K562 (cell line): ENCODE measurements at regions not wholly inside any gene's neighbourhood (a gene's known extent, or its start where the extent isn't known, plus 50 kb on each side); places are given as distances from the start of the nearest gene placed in this dataset.

Experiments
- ATAC-seq: fragments of 200-7000 bp; cut with Tn5 transposase; 3 replicates; pipeline ENCODE4 v1.9.1; 2020; ENCODE audit warnings: moderate library complexity
- BruUV-seq: library from RNA; stranded (reverse); fragments of 400-500 nt; replicated peaks from 2 replicates; lab custom pipeline; 2021; lab: Mats Ljungman, UMichigan
- CTCF ChIA-PET: fragments of 300-600 bp; formaldehyde crosslinking; extraction: SDS; loops from one replicate; lab custom pipeline; 2021; ENCODE audit warnings: low intra/inter-chr PET ratio; lab: Yijun Ruan, JAX
- POLR2A ChIA-PET: fragments of 300-600, 350-650 bp; sonication (Branson Sonifier 250); formaldehyde crosslinking; extraction: SDS; loops from one replicate; lab custom pipeline; 2021; ENCODE audit warnings: antibody characterized with exemption, inconsistent platforms; lab: Yijun Ruan, JAX
- DNase-seq, 4 experiments: peaks; one replicate each; pipeline versions ENCODE4 v3.0.0 to v3.0.0-alpha.2; 2011 to 2018; ENCODE audit warnings: low spot score in 3 of 4, mixed read lengths in 3 of 4; ENCODE audit errors: extremely low read depth in 1 of 4
- FAIRE-seq: peaks from 2 replicates; lab custom pipeline; 2011; peaks lifted over from hg19 to GRCh38; lab: Jason Lieb, UNC
- H2AFZ ChIP-seq: 2 replicates; pipeline ENCODE4 v1.6.0; 2011; ENCODE audit warnings: low read depth, low read length, control low read depth, inconsistent platforms
- H3K27ac ChIP-seq: fragments of 200-600 bp; 3 replicates; pipeline ENCODE4 v1.8.0; 2011; ENCODE audit warnings: low read depth, mild to moderate bottlenecking, control low read depth, inconsistent platforms, low read length, moderate library complexity, mixed read lengths; ENCODE audit errors: extremely low read depth
- H3K27me3 ChIP-seq, 2 experiments: fragments of 300-600 bp in 1 of 2; 2 replicates in 1 of 2; 3 replicates in 1 of 2; pipeline versions ENCODE4 v1.6.0 to v1.8.0; 2011; ENCODE audit warnings: inconsistent platforms in 2 of 2, low read length in 2 of 2, mild to moderate bottlenecking in 1 of 2, mixed read lengths in 1 of 2, moderate library complexity in 1 of 2; ENCODE audit not compliant: control insufficient read depth in 2 of 2, insufficient read depth in 2 of 2
- H3K36me3 ChIP-seq: fragments of 300-600 bp; 3 replicates; pipeline ENCODE4 v1.8.0; 2011; ENCODE audit warnings: mild to moderate bottlenecking, low read length, inconsistent platforms; ENCODE audit not compliant: control insufficient read depth, insufficient read depth
- H3K4me1 ChIP-seq, 2 experiments: fragments of 200-600 bp in 1 of 2; replicated peaks in 1 of 2; 2 replicates in 1 of 2; 3 replicates in 1 of 2; pipeline versions ENCODE4 v1.5.1 to v1.8.0; 2011; ENCODE audit warnings: inconsistent platforms in 2 of 2, low read length in 2 of 2, mild to moderate bottlenecking in 1 of 2, mixed read lengths in 1 of 2, moderate library complexity in 1 of 2; ENCODE audit not compliant: control insufficient read depth in 2 of 2, insufficient read depth in 2 of 2
- H3K4me2 ChIP-seq: 2 replicates; pipeline ENCODE4 v1.6.1; 2011; ENCODE audit warnings: low read length, control low read depth, inconsistent platforms, mixed read lengths; ENCODE audit not compliant: insufficient read depth
- H3K4me3 ChIP-seq: fragments of 200-600 bp; sonication (generic), shearing (Covaris generic); 2 replicates; pipeline ENCODE4 v1.5.1; 2016; ENCODE audit warnings: control low read depth, inconsistent platforms
- H3K79me2 ChIP-seq: fragments of 200-600 bp; 3 replicates; pipeline ENCODE4 v1.8.0; 2011; ENCODE audit warnings: low read length, inconsistent platforms; ENCODE audit not compliant: control insufficient read depth, insufficient read depth
- H3K9ac ChIP-seq, 2 experiments: 2 replicates each; pipeline versions ENCODE4 v1.6.0 to v1.6.1; 2011; ENCODE audit warnings: low read depth in 2 of 2, low read length in 2 of 2, control low read depth in 1 of 2, inconsistent platforms in 1 of 2, mild to moderate bottlenecking in 1 of 2, mixed read lengths in 1 of 2; ENCODE audit not compliant: insufficient read depth in 1 of 2
- H3K9me1 ChIP-seq: one replicate; pipeline ENCODE4 v1.6.0; 2011; ENCODE audit warnings: inconsistent platforms, mild to moderate bottlenecking, low read length, moderate library complexity; ENCODE audit not compliant: control insufficient read depth, insufficient read depth
- H3K9me3 ChIP-seq: replicated peaks from 2 replicates; pipeline ENCODE4 v1.5.1; 2011; ENCODE audit warnings: low read depth, low read length, inconsistent platforms; ENCODE audit not compliant: control insufficient read depth, insufficient read depth
- H4K20me1 ChIP-seq: replicated peaks from 2 replicates; pipeline ENCODE4 v1.6.1; 2011; ENCODE audit warnings: low read length, inconsistent platforms, mixed read lengths; ENCODE audit not compliant: control insufficient read depth, insufficient read depth
- DIDO1 ChIP-seq: fragments of 450-650 bp; IDR thresholded peaks from 2 replicates; pipeline ENCODE4 v1.6.1; 2016; ENCODE audit warnings: low read depth, missing biosample characterization, missing genetic modification characterization
- E2F5 ChIP-seq: sonication (generic); formaldehyde crosslinking; IDR thresholded peaks from 2 replicates; pipeline ENCODE4 v1.8.0; 2022; ENCODE audit warnings: mild to moderate bottlenecking, missing genetic modification reagents
- EWSR1 ChIP-seq: fragments of 450-650 bp; IDR thresholded peaks from 2 replicates; pipeline ENCODE4 v1.6.1; 2018; ENCODE audit warnings: borderline replicate concordance, mild to moderate bottlenecking, low read depth, moderate library complexity; ENCODE audit not compliant: partially characterized antibody
- GABPB2 ChIP-seq: fragments of 250-450 bp; sonication (Bioruptor Pico); conservative IDR thresholded peaks from 2 replicates; pipeline ENCODE4 v1.5.1; 2021; ENCODE audit warnings: mild to moderate bottlenecking
- HDAC3 ChIP-seq: fragments of 450-650 bp; IDR thresholded peaks from 2 replicates; pipeline ENCODE4 v1.6.1; 2018; ENCODE audit warnings: borderline replicate concordance, mild to moderate bottlenecking, moderate library complexity; ENCODE audit not compliant: partially characterized antibody
- HMG20B ChIP-seq: fragments of 250-450 bp; sonication (Bioruptor Pico); IDR thresholded peaks from 2 replicates; pipeline ENCODE4 v1.5.0; 2021; ENCODE audit warnings: mild to moderate bottlenecking
- KDM2B ChIP-seq: fragments of 250-450 bp; sonication (Bioruptor Pico); IDR thresholded peaks from 2 replicates; pipeline ENCODE4 v1.8.0; 2021; ENCODE audit warnings: mild to moderate bottlenecking, moderate library complexity
- MAFK ChIP-seq: IDR thresholded peaks from 2 replicates; pipeline ENCODE4 v1.6.1; 2011; ENCODE audit warnings: low read length, improper control_type of control experiment
- PHF21A ChIP-seq: fragments of 450-650 bp; IDR thresholded peaks from 2 replicates; pipeline ENCODE4 v1.6.1; 2017; ENCODE audit warnings: low read depth, borderline replicate concordance
- PTTG1 ChIP-seq: fragments of 450-650 bp; IDR thresholded peaks from 2 replicates; pipeline ENCODE4 v1.6.1; 2016; ENCODE audit warnings: low read depth, mild to moderate bottlenecking, missing genetic modification characterization, missing compliant biosample characterization
- PYGO2 ChIP-seq: fragments of 450-650 bp; IDR thresholded peaks from 2 replicates; pipeline ENCODE4 v1.6.1; 2016; ENCODE audit warnings: mild to moderate bottlenecking, missing genetic modification characterization, moderate library complexity, missing compliant biosample characterization
- USF2 ChIP-seq: sonication (generic); formaldehyde crosslinking; IDR thresholded peaks from 2 replicates; pipeline ENCODE4 v1.5.0; 2020; ENCODE audit warnings: missing genetic modification reagents
- ZBTB34 ChIP-seq: fragments of 250-450 bp; sonication (Bioruptor Pico); IDR thresholded peaks from 2 replicates; pipeline ENCODE4 v1.8.0; 2021; ENCODE audit warnings: mild to moderate bottlenecking, moderate library complexity
- ZFPM2 ChIP-seq: fragments of 250-450 bp; sonication (Bioruptor Pico); IDR thresholded peaks from 2 replicates; pipeline ENCODE4 v1.5.1; 2022; ENCODE audit warnings: mild to moderate bottlenecking
- ZNF175 ChIP-seq: fragments of 200-800 bp; sonication (Bioruptor generic); IDR thresholded peaks from 2 replicates; pipeline ENCODE4 v1.6.1; 2016; ENCODE audit warnings: low read depth, mild to moderate bottlenecking, missing genetic modification characterization, missing compliant biosample characterization
- ZNF395 ChIP-seq: fragments of 200-800 bp; sonication (Bioruptor generic); IDR thresholded peaks from 2 replicates; pipeline ENCODE4 v1.6.1; 2017; ENCODE audit warnings: missing genetic modification characterization, missing compliant biosample characterization
- ZNF511 ChIP-seq: sonication (generic); formaldehyde crosslinking; IDR thresholded peaks from 2 replicates; pipeline ENCODE4 v1.8.0; 2022; ENCODE audit warnings: mild to moderate bottlenecking, missing genetic modification reagents
- WGBS: fragments of 100-300 bp; shearing (Covaris generic); methylation state at CpG from one replicate; pipeline ENCODE4 v1.1.6; 2016; ENCODE audit warnings: low coverage, mixed read lengths; ENCODE audit not compliant: insufficient coverage; ENCODE audit errors: missing lambda C conversion rate; 5-methylcytosine and 5-hydroxymethylcytosine counted together
- in situ Hi-C: fragments of 300-500 bp; cut with MboI; formaldehyde crosslinking; loops from 4 replicates; pipeline ENCODE4 v1.15.0; 2018; ENCODE audit warnings: inconsistent platforms, mixed read lengths
- intact Hi-C: fragments of 100-400 bp; cut with micrococcal nuclease; formaldehyde crosslinking; loops from 2 replicates; pipeline ENCODE4 v1.14.2; 2022

DNA sequence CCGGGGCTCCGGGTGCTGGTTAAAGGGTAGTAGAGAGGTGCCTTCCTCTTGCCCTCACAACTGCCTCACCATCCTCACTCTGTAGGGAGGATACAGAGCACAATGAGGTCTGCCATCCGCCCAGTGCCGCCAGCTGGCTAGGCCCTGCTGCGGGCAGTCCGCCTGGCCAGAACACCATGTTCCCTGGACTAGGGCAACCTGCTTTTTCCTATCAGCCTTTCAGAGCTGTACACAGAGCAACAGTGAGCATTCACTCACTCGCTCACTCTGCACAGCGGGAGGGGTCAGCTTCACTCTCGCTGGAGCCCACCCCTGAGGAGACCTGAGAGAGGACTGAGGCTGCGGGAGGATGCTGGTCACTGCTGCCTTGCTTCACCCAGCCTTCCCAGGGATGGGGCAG, 218.7 kb upstream of the CHRNA7 start (continued):
- TF ChIP-seq EWSR1 = no peak

DNA sequence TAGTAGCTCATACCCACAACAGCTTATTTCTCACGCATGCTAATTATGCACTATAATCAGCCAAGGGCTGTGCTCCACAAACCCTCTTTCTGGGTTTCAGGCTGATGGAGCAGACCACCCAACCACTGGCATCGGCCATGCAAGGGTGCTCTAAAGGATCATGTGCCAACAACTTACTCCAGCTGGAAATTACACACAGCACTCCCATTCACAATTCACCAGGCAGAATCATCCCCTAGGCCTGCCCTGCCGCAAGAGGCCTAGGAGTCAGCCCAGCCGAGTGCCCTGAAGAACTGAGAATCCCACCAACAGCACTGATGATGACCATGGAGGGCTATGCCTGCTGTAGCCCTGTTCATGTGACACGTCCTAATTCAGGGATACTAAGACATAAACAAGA, 216.2 kb upstream of the CHRNA7 start:
- DNase-seq (no peak), ATAC-seq (no peak), FAIRE-seq (no peak)
- no peaks in the 10 kb centered on the region for H3K9me1 ChIP-seq
- no peaks in the 10 kb centered on the region for H4K20me1 ChIP-seq
- H3K79me2 ChIP-seq = no peaks in the 10 kb centered on the region
- CTCF ChIA-PET = no interaction called here
- no peak for TF ChIP-seq E2F5 (CRISPR knock-in tag)
- no peak for TF ChIP-seq PYGO2 (tag)
- no peak for TF ChIP-seq DIDO1 (tag)
- TF ChIP-seq ZFPM2 (CRISPR knock-in tag) = no peak
- no peak for TF ChIP-seq HDAC3
- TF ChIP-seq PTTG1 (tag) = no peak
- TF ChIP-seq ZNF511 = no peak
- TF ChIP-seq ZNF395 (CRISPR knock-in tag) = no peak
- TF ChIP-seq EWSR1 = no peak
- no peak for TF ChIP-seq PHF21A
- no peak for TF ChIP-seq KDM2B (CRISPR knock-in tag)
- no peak for TF ChIP-seq HMG20B (CRISPR knock-in tag)
- TF ChIP-seq ZBTB34 = no peak
- no peak for TF ChIP-seq GABPB2 (CRISPR knock-in tag)
- no peak for TF ChIP-seq USF2 (CRISPR knock-in tag)
- TF ChIP-seq MAFK = no peak
- no peak for TF ChIP-seq ZNF175
- POLR2A ChIA-PET = no interaction called here
- no peak overlapping the region for H3K9ac ChIP-seq
- H3K27ac ChIP-seq = no peak overlapping the region
- no peak overlapping the region for H2AFZ ChIP-seq
- BruUV-seq = no TSS peak
- no peak overlapping the region for H3K4me3 ChIP-seq
- no peaks in the 10 kb centered on the region for H3K9me3 ChIP-seq
- intact Hi-C loops (no loop called here), in situ Hi-C loops (no loop called here)
- H3K4me2 ChIP-seq = no peak overlapping the region
- 0% methylated on average over 5 of the region's 5 CpGs for WGBS
- H3K4me1 ChIP-seq = no peaks in the 10 kb centered on the region
- no peaks in the 10 kb centered on the region for H3K36me3 ChIP-seq
- H3K27me3 ChIP-seq = peaks cover 0 to 5% of the 10 kb centered on the region in 2 experiments; a peak in 1 of 5 replicates
